ENCODE measurements at regions not wholly inside any gene's neighbourhood (a gene's known extent, or its start where the extent isn't known, plus 50 kb on each side); places are given as distances from the start of the nearest gene placed in this dataset.

GRCh38 chr15:46420990-46421389 lies 786.2 kb downstream of the SQOR start:
- no peak for DNase-seq (ENCODE audit: low spot score)

- no peak for DNase-seq (ENCODE audit: low spot score)
Observed at GRCh38 chr15:46441294-46442062, 806.6 kb downstream of the SQOR start.

- DNase-seq (ENCODE audit: low spot score): no peak
Observed at GRCh38 chr15:46442184-46442583, 807.4 kb downstream of the SQOR start.

- DNase-seq (ENCODE audit: low spot score): no peak
Observed at GRCh38 chr15:46442901-46443590, 808.2 kb downstream of the SQOR start.

- no peak for DNase-seq (ENCODE audit: low spot score)
Observed at GRCh38 chr15:46450112-46450809, 815.4 kb downstream of the SQOR start.

- no peak for DNase-seq (ENCODE audit: low spot score)
Observed at GRCh38 chr15:46450810-46451182, 816.0 kb downstream of the SQOR start.

GRCh38 chr15:46452297-46452820 lies 817.5 kb downstream of the SQOR start:
- DNase-seq (ENCODE audit: low spot score): no peak

GRCh38 chr15:46456456-46456855 lies 821.6 kb downstream of the SQOR start:
- no peak for DNase-seq (ENCODE audit: low spot score)

- DNase-seq (ENCODE audit: low spot score): no peak
Observed at GRCh38 chr15:46460431-46461094, 825.7 kb downstream of the SQOR start.

- no peak for DNase-seq (ENCODE audit: low spot score)
Observed at GRCh38 chr15:46461416-46461815, 826.6 kb downstream of the SQOR start.

GRCh38 chr15:46467041-46467440 lies 832.2 kb downstream of the SQOR start:
- DNase-seq (ENCODE audit: low spot score): no peak

- no peak for DNase-seq (ENCODE audit: low spot score)
Observed at GRCh38 chr15:46471096-46471495, 836.3 kb downstream of the SQOR start.

- DNase-seq (ENCODE audit: low spot score): no peak
Observed at GRCh38 chr15:46489276-46489675, 854.4 kb downstream of the SQOR start.

GRCh38 chr15:46496491-46497115 lies 861.8 kb downstream of the SQOR start:
- DNase-seq (ENCODE audit: low spot score): no peak

GRCh38 chr15:46502667-46503066 lies 867.8 kb downstream of the SQOR start:
- DNase-seq (ENCODE audit: low spot score): no peak

- DNase-seq (ENCODE audit: low spot score): no peak
Observed at GRCh38 chr15:46518381-46518780, 883.6 kb downstream of the SQOR start.

GRCh38 chr15:46523701-46524100 lies 888.9 kb downstream of the SQOR start:
- no peak for DNase-seq (ENCODE audit: low spot score)

GRCh38 chr15:46525984-46526725 lies 891.3 kb downstream of the SQOR start:
- DNase-seq (ENCODE audit: low spot score): no peak

- no peak for DNase-seq (ENCODE audit: low spot score)
Observed at GRCh38 chr15:46526726-46527110, 891.9 kb downstream of the SQOR start.

GRCh38 chr15:46543626-46544025 lies 908.8 kb downstream of the SQOR start:
- DNase-seq (ENCODE audit: low spot score): no peak

GRCh38 chr15:46548989-46549388 lies 914.2 kb downstream of the SQOR start:
- DNase-seq (ENCODE audit: low spot score): no peak
